ENCODE measurements at regions not wholly inside any gene's neighbourhood (a gene's known extent, or its start where the extent isn't known, plus 50 kb on each side); places are given as distances from the start of the nearest gene placed in this dataset.

DNA sequence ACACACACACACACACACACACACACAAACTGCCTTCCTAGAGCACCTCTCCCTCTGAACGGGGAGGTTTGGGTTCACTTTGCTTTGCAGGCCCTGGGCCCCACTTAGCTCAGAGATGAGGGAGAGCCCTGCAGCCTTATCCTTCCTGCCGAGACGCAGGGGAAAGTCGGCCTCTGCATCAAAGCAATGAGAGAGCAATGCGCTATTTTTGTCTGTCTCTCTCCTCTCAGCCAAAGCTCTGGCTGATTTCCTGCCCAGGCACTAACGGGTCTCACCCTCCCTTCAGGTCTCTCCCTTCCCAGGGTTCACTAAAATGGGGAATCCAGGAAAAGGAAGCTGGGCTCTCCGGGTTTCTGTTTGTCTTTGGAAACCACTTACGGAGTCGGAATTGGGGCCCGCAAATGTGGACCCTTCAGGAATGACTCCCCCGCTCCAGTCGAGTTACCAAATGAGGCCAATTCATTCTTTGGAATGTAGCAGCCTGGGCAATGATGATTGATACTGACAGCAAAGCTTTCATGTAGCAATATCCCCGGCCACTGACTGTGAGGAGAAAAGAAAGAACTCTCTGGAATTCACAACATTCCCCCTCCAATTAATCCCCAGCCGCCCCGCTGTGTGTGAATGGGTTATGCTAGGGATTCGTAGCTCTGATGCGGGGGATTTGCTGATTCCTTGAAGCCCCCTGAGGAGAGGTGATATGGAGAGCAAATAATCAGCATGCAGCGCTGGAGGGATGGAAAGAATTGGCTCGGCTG is 61.5 kb upstream of the WLS start:
- no peak overlapping the region for H3K4me3 Mint-ChIP-seq
- ATAC-seq (no peak), DNase-seq (ENCODE audit: low spot score) (no peak)
- no peak overlapping the region for H3K27ac Mint-ChIP-seq
- H3K9me3 Mint-ChIP-seq, result peaks cover 5% of the 10 kb centered on the region
- H3K4me1 Mint-ChIP-seq (ENCODE audit: low read depth in 2 of 2), result no peaks in the 10 kb centered on the region
- no peaks in the 10 kb centered on the region for H3K36me3 Mint-ChIP-seq
- peaks cover 0 to 2% of the 10 kb centered on the region in 2 donors for H3K27me3 Mint-ChIP-seq

DNA sequence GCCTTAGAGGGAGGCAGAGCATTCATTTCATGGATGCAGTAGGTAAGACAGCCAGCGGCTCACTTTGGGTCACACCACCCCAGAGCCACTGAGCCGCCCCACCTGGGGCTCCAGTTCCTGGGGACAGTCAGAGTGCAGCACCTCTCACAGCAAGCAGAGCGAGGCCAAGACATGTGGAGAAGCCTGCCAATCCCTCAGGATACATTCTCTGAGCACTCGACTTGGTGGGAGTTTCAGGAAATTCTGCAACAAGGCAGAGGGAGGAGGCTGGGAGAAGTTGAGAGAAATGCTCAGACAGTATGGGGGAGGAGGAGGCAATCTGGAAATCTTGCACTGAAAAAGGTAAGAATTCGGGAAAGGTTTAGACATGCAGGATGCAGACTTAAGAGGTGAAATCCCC is 60.8 kb upstream of the WLS start:
- no peak overlapping the region for H3K4me3 Mint-ChIP-seq
- H3K4me1 Mint-ChIP-seq (ENCODE audit: low read depth in 2 of 2), result no peaks in the 10 kb centered on the region
- H3K36me3 Mint-ChIP-seq, result no peaks in the 10 kb centered on the region
- no peak for ATAC-seq
- H3K27me3 Mint-ChIP-seq, result peaks cover 0 to 2% of the 10 kb centered on the region in 2 donors
- no peak overlapping the region for H3K27ac Mint-ChIP-seq
- no peaks in the 10 kb centered on the region for H3K9me3 Mint-ChIP-seq
- no peak for DNase-seq (ENCODE audit: low spot score)

DNA sequence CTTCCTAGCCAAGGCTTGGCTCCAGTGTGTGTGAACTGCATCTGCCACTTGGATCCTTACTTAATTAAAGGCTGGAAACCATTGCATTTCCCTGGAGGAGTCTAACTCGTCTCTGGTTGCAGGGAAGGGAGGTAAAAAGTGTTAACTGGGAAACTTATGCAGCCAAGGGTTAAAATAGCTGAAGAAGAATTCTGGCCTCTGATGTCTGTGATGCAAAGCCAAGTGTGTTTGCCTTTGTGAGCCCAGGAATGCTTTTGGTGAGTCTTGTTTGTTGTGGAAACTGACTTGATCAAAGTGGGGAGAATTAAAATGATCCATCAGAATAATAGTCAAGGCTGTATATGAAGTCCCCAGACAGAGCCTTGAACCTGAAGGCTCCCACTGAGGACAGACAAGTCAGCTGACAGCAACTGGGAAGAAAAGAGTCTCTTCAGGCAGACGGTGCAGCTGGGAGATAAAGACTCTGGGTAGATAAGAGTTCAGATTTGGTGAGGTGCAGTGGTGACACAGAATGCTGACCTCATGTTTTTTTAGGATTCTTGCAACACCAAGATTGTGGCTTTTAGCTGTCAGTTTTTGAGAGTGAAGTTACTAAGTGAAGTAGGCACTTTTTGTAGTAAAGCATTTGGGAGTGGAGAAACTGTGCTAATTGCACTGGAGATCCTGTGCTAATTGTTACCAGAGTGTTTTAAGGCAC is 59.5 kb upstream of the WLS start:
- no peaks in the 10 kb centered on the region for H3K9me3 Mint-ChIP-seq
- H3K27me3 Mint-ChIP-seq, result peaks cover 0 to 2% of the 10 kb centered on the region in 2 donors
- H3K4me1 Mint-ChIP-seq (ENCODE audit: low read depth in 2 of 2), result no peaks in the 10 kb centered on the region
- no peak overlapping the region for H3K4me3 Mint-ChIP-seq
- H3K36me3 Mint-ChIP-seq, result no peaks in the 10 kb centered on the region
- DNase-seq (ENCODE audit: low spot score) (no peak), ATAC-seq (no peak)
- no peak overlapping the region for H3K27ac Mint-ChIP-seq

DNA sequence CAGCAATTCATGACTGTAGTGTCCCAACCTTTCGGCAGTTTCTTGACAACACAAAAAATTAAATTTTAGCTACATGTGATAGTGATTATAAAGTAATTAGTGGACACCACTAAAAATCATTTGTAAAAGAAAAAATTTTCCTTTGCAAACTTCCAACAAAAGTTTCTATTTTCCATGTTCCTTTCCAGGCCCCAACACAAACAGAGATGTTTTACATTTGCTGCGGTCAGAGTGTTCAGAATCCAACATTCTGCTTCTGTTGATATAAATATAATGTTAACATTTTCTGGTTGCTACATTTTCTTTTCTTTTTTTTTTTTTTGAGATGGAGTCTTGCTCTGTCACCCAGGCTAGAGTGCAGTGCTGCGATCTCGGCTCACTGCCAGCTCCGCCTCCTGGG is 54.9 kb upstream of the WLS start:
- H3K4me3 Mint-ChIP-seq, result no peak overlapping the region
- H3K9me3 Mint-ChIP-seq, result no peaks in the 10 kb centered on the region
- ATAC-seq (no peak), DNase-seq (ENCODE audit: low spot score) (no peak)
- H3K36me3 Mint-ChIP-seq, result no peaks in the 10 kb centered on the region
- H3K27me3 Mint-ChIP-seq, result no peaks in the 10 kb centered on the region
- no peaks in the 10 kb centered on the region for H3K4me1 Mint-ChIP-seq (ENCODE audit: low read depth in 2 of 2)
- no peak overlapping the region for H3K27ac Mint-ChIP-seq

DNA sequence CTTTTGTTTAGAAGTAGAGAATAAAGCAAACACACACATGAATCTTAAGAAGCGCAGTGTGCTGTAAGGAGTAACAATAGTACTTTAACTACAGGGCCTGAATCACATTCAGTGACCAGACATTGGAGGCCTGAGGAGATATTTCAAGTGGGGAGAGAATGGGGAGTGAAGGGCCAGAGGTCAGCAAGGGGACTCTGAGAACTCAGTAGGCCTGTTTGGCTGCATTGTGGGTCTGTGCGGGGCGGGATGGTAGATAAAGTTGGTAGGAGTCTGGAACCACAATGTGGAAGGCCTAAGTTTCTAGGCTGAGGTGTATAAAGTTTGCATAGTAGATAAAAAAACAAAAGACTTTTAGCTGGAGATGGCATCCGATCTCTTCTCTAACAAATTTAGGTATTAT is 52.7 kb upstream of the WLS start:
- no peak for ATAC-seq
- H3K9me3 Mint-ChIP-seq, result peaks cover 3% of the 10 kb centered on the region
- no peak overlapping the region for H3K4me3 Mint-ChIP-seq
- no peak overlapping the region for H3K27ac Mint-ChIP-seq
- H3K4me1 Mint-ChIP-seq (ENCODE audit: low read depth in 2 of 2), result no peaks in the 10 kb centered on the region
- H3K27me3 Mint-ChIP-seq, result no peaks in the 10 kb centered on the region
- DNase-seq (ENCODE audit: low spot score), result no peak
- no peaks in the 10 kb centered on the region for H3K36me3 Mint-ChIP-seq

DNA sequence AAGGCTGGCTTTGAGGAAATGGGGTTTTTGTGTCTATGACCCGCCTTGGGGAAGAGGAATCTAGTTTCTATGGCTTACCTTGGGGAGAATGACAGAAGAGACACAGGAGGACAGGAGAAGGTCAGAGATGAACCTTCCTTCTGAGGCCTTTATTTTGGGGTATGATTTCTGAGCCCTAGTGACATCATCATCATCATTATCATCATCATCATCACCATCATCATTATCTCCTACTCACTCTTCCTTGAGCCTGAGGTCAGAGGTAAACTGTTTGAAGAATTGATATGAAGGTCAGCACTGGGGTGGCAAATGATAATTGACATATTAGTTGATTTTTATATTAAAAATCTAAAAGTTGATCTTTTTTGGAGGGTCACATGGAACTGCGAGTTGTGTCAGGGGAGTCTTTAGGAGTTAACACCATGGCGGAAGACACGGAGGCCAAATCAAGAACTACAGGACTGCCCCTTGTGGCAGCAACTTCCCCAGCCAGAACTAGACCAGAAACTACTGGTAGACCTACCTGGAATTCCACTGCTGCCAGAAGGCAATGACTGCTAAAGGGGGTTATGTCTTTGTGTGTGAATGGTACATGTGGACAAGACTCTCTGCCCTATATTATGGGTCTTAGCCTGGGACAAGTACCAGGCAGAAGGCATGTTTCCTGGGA is 49.8 kb upstream of the WLS start:
- Mint-ChIP-seq H3K9me3 (peaks cover 3% of the 10 kb centered on the region), H3K27me3 (no peaks in the 10 kb centered on the region), H3K27ac (no peak overlapping the region), H3K4me3 (no peak overlapping the region), H3K4me1 (ENCODE audit: low read depth in 2 of 2) (no peaks in the 10 kb centered on the region), H3K36me3 (no peaks in the 10 kb centered on the region)
- ATAC-seq (peak in 1 of 2 donors; percentile 36), DNase-seq (ENCODE audit: low spot score) (no peak)
